A549 (cell line): ENCODE measurements at regions not wholly inside any gene's neighbourhood (a gene's known extent, or its start where the extent isn't known, plus 50 kb on each side); places are given as distances from the start of the nearest gene placed in this dataset.
A peak's percentile ranks its signal among the peaks of the same experiment; 100 is the strongest.

Experiments used
- ATAC-seq, 2 experiments: fragments of 200-7000 bp in 1 of 2; fragments of >200 bp in 1 of 2; cut with Nextera tagmentation in 1 of 2; cut with Tn5 transposase in 1 of 2; 3 replicates each; pipeline versions ENCODE4 v1.8.0 to v1.9.1; 2018 to 2020; ENCODE audit warnings: mild to moderate bottlenecking in 1 of 2, moderate library complexity in 1 of 2
- CTCF ChIA-PET: fragments of 300-600 bp; sonication (Branson Sonifier 250); formaldehyde crosslinking; extraction: SDS; loops from one replicate; lab custom pipeline; 2021; ENCODE audit warnings: antibody characterized with exemption, inconsistent platforms; lab: Yijun Ruan, JAX
- POLR2A ChIA-PET: fragments of 350-600 bp; formaldehyde crosslinking; extraction: SDS; loops from one replicate; lab custom pipeline; 2021; ENCODE audit warnings: antibody characterized with exemption, inconsistent platforms; lab: Yijun Ruan, JAX
- DNase-seq, 2 experiments: peaks; one replicate each; pipeline versions ENCODE4 v3.0.0 to v3.0.0-alpha.2; 2011 to 2016; ENCODE audit warnings: low read depth in 1 of 2, low spot score in 1 of 2
- FAIRE-seq: peaks from 2 replicates; lab custom pipeline; 2011; peaks lifted over from hg19 to GRCh38; lab: Jason Lieb, UNC
- H3K27ac ChIP-seq, 2 experiments: fragments of >200 bp; sonication (Bioruptor Twin); formaldehyde crosslinking; 3 replicates each; pipeline ENCODE4 v1.5.1; 2016 to 2017
- H3K4me1 ChIP-seq: fragments of >200 bp; sonication (Bioruptor Twin); formaldehyde crosslinking; 3 replicates; pipeline ENCODE4 v1.6.1; 2016
- H3K4me2 ChIP-seq: fragments of >200 bp; sonication (Bioruptor Twin); formaldehyde crosslinking; 3 replicates; pipeline ENCODE4 v1.6.1; 2016
- H3K4me3 ChIP-seq: fragments of >200 bp; sonication (Bioruptor Twin); formaldehyde crosslinking; 3 replicates; pipeline ENCODE4 v1.5.1; 2016
- H3K9me3 ChIP-seq: fragments of >200 bp; sonication (Bioruptor Twin); formaldehyde crosslinking; 3 replicates; pipeline ENCODE4 v1.6.1; 2016
- BHLHE40 ChIP-seq: IDR thresholded peaks from 2 replicates; pipeline ENCODE4 v1.6.1; 2012; ENCODE audit warnings: low read depth, low read length, inconsistent platforms
- CEBPB ChIP-seq, 2 experiments: fragments of >200 bp in 1 of 2; sonication (Bioruptor Twin) in 1 of 2; formaldehyde crosslinking in 1 of 2; IDR thresholded peaks; 2 replicates each; pipeline ENCODE4 v1.6.1; 2012 to 2016
- CHD4 ChIP-seq: fragments of 200-600 bp; sonication (generic); IDR thresholded peaks from 2 replicates; pipeline ENCODE4 v1.6.1; 2016; ENCODE audit warnings: antibody characterized with exemption, mild to moderate bottlenecking, borderline replicate concordance
- ESRRA ChIP-seq: fragments of 150-350 bp; IDR thresholded peaks from 2 replicates; pipeline ENCODE4 v1.6.1; 2014; ENCODE audit warnings: mild to moderate bottlenecking, low read length, borderline replicate concordance
- FOSL2 ChIP-seq, 2 experiments: fragments of 450-650 bp in 1 of 2; fragments of >200 bp in 1 of 2; sonication (Bioruptor Twin) in 1 of 2; formaldehyde crosslinking; IDR thresholded peaks; 2 replicates each; pipeline versions ENCODE4 v1.5.0 to v1.6.1; 2016 to 2020; ENCODE audit warnings: mild to moderate bottlenecking in 1 of 2, moderate library complexity in 1 of 2
- GATA3 ChIP-seq: IDR thresholded peaks from 2 replicates; pipeline ENCODE4 v1.6.1; 2012; ENCODE audit warnings: borderline replicate concordance
- JUNB ChIP-seq: fragments of >200 bp; sonication (Bioruptor Twin); formaldehyde crosslinking; IDR thresholded peaks from 2 replicates; pipeline ENCODE4 v1.6.1; 2016
- KDM1A ChIP-seq: fragments of 200-600 bp; sonication (generic); IDR thresholded peaks from 2 replicates; pipeline ENCODE4 v1.6.1; 2016; ENCODE audit warnings: low read depth, mild to moderate bottlenecking
- KDM5A ChIP-seq: fragments of 200-600 bp; sonication (generic); IDR thresholded peaks from 2 replicates; pipeline ENCODE4 v1.6.1; 2016; ENCODE audit warnings: antibody characterized with exemption, mild to moderate bottlenecking
- MAFK ChIP-seq: fragments of 450-650 bp; IDR thresholded peaks from 2 replicates; pipeline ENCODE4 v1.6.1; 2014; ENCODE audit not compliant: partially characterized antibody
- MAZ ChIP-seq: fragments of 150-350 bp; IDR thresholded peaks from 2 replicates; pipeline ENCODE4 v1.6.1; 2014; ENCODE audit warnings: antibody characterized with exemption, low read depth, low read length, borderline replicate concordance
- NPAS2 ChIP-seq: fragments of 250-450 bp; sonication (Bioruptor Pico); IDR thresholded peaks from 2 replicates; pipeline ENCODE4 v1.8.0; 2022; ENCODE audit warnings: mild to moderate bottlenecking, moderate library complexity, borderline replicate concordance
- POLR2AphosphoS2 ChIP-seq: conservative IDR thresholded peaks from 2 replicates; pipeline ENCODE4 v1.6.1; 2012; ENCODE audit warnings: low read length, improper control_type of control experiment, inconsistent platforms
- RARB ChIP-seq: fragments of 250-450 bp; sonication (Bioruptor Pico); IDR thresholded peaks from 2 replicates; pipeline ENCODE4 v1.8.0; 2021; ENCODE audit warnings: mild to moderate bottlenecking, moderate library complexity
- RCOR1 ChIP-seq: fragments of 150-350 bp; IDR thresholded peaks from 2 replicates; pipeline ENCODE4 v1.6.1; 2014; ENCODE audit warnings: antibody characterized with exemption, low read length, low read depth
- RNF2 ChIP-seq: fragments of 200-600 bp; sonication (generic); IDR thresholded peaks from 2 replicates; pipeline ENCODE4 v1.6.1; 2016; ENCODE audit warnings: low read depth, mild to moderate bottlenecking, antibody characterized with exemption, moderate library complexity, borderline replicate concordance
- SREBF2 ChIP-seq: fragments of 450-650 bp; IDR thresholded peaks from 2 replicates; pipeline ENCODE4 v1.6.1; 2014; ENCODE audit warnings: mild to moderate bottlenecking, moderate library complexity
- ZFP36 ChIP-seq: fragments of 450-650 bp; IDR thresholded peaks from 2 replicates; pipeline ENCODE4 v1.6.1; 2014; ENCODE audit warnings: borderline replicate concordance; ENCODE audit not compliant: partially characterized antibody
- ZSCAN20 ChIP-seq: fragments of 250-450 bp; sonication (Bioruptor Pico); IDR thresholded peaks from 2 replicates; pipeline ENCODE4 v1.8.0; 2022; ENCODE audit warnings: mild to moderate bottlenecking, moderate library complexity
- WGBS: methylation state at CpG from one replicate; pipeline ENCODE4 v1.1.6; 2017; ENCODE audit errors: missing lambda C conversion rate; 5-methylcytosine and 5-hydroxymethylcytosine counted together
- TF ChIP-seq, protein P1 (sequence below): fragments of 450-650 bp; IDR thresholded peaks from 2 replicates; pipeline ENCODE4 v1.6.1; 2014; ENCODE audit warnings: antibody characterized with exemption
- TF ChIP-seq, protein P2 (sequence below): fragments of >200 bp; sonication (Bioruptor Twin); formaldehyde crosslinking; IDR thresholded peaks from 2 replicates; pipeline ENCODE4 v1.6.1; 2016
- TF ChIP-seq, protein P3 (sequence below): fragments of >200 bp; sonication (Bioruptor Twin); formaldehyde crosslinking; IDR thresholded peaks from 3 replicates; pipeline ENCODE4 v1.5.1; 2016

DNA sequence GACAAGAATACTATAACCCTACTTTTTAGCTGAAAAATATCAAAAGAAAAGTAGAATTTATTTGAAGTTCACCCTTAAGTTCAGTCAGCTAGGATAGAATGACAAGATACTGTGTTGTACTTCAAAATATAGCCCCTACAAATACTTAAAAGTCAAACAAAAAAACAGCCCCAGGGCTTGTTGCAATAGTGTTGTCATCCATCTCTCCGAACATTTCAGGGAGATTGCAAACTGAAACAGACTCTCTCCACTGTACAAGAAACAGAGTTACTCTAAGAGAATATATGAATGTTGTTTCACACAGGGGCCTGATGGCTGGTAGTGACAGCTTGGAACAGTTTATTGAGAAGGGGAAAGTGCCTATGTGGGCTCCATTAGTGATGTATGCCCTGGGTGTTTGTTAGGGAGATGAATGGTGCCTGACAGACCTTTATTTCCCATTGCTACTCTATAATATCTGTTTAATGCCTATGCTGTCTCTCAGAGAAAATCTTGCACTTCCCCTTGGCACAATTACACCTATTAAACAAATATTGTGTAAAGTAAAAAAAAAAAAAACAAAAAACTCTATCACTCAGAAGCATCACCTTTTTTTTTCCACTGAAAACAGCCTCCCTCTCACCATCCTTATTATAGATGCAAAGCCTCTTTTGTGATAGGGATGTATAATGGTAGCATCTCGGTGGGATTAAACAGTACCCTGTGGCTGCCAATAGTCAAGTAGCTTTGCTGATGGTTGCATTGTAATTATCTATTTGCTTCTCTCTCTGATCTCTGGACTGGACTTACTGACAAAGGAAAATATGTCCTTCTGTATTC lies 506.3 kb upstream of the LUZP2 start:
- no peaks in the 10 kb centered on the region for H3K9me3 ChIP-seq
- ChIA-PET CTCF (interaction anchor here (0.6 kb wide), 1 partner anchor 287 kb away, joined by 3 read pairs; no protein-coding TSS in a partner anchor), POLR2A (no interaction called here)
- no peak overlapping the region for H3K27ac ChIP-seq
- 33% methylated on average over 2 of the region's 2 CpGs for WGBS
- FAIRE-seq, result no peak
- no peak for DNase-seq
- no peak for TF ChIP-seq BHLHE40
- TF ChIP-seq MAZ, result no peak
- TF ChIP-seq RARB (CRISPR knock-in tag), result no peak
- TF ChIP-seq KDM1A, result no peak
- TF ChIP-seq, protein P1, sequence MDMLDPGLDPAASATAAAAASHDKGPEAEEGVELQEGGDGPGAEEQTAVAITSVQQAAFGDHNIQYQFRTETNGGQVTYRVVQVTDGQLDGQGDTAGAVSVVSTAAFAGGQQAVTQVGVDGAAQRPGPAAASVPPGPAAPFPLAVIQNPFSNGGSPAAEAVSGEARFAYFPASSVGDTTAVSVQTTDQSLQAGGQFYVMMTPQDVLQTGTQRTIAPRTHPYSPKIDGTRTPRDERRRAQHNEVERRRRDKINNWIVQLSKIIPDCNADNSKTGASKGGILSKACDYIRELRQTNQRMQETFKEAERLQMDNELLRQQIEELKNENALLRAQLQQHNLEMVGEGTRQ, result no peak
- no peak for TF ChIP-seq ESRRA
- ATAC-seq, result no peak
- no peak overlapping the region for H3K4me3 ChIP-seq
- peaks cover 18% of the 10 kb centered on the region; the same call in 2 of the 3 replicates for H3K4me1 ChIP-seq
- H3K4me2 ChIP-seq, result 0 out of 3 replicates have a peak overlapping the region, but pooled peaks have one; percentile 13

DNA sequence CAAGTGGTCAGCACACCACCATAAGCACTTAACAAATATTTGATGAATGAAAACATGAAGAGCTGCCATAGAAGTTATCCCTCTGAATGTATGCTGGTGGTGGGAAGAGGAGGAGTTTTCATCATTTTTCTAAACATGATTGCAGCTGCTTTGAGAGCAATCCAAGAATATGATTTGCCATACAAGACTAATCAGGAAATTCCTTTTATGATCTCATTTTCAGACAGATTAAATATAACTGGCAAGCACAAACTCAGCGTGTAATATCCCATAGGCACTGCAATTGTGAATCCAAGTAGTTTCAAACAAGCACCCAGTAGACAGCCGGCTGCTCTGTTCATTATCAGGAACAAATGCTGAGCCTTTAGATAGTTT lies 505.7 kb upstream of the LUZP2 start:
- FAIRE-seq (no peak), DNase-seq (no peak), ATAC-seq (no peak)
- WGBS, result 47% methylated on average over 2 of the region's 2 CpGs
- no peak overlapping the region for H3K4me3 ChIP-seq
- H3K4me2 ChIP-seq, result no peak overlapping the region
- no peaks in the 10 kb centered on the region for H3K9me3 ChIP-seq
- no peak overlapping the region for H3K27ac ChIP-seq
- TF ChIP-seq CEBPB (IDR thresholded peaks at IDR 0.05), result no peak
- TF ChIP-seq, protein P2, sequence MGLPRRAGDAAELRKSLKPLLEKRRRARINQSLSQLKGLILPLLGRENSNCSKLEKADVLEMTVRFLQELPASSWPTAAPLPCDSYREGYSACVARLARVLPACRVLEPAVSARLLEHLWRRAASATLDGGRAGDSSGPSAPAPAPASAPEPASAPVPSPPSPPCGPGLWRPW, result no peak
- no peak for TF ChIP-seq POLR2AphosphoS2
- no peak for TF ChIP-seq ZFP36
- TF ChIP-seq RCOR1, result no peak
- no peak for TF ChIP-seq MAFK
- no peak for TF ChIP-seq NPAS2 (CRISPR knock-in tag)
- TF ChIP-seq ZSCAN20 (CRISPR knock-in tag), result no peak
- no peak for TF ChIP-seq GATA3
- no peak for TF ChIP-seq FOSL2 (IDR thresholded peaks at IDR 0.05)
- no peak for TF ChIP-seq FOSL2 (CRISPR knock-in tag; IDR thresholded peaks at IDR 0.05)
- TF ChIP-seq KDM5A, result no peak
- TF ChIP-seq, protein P3, sequence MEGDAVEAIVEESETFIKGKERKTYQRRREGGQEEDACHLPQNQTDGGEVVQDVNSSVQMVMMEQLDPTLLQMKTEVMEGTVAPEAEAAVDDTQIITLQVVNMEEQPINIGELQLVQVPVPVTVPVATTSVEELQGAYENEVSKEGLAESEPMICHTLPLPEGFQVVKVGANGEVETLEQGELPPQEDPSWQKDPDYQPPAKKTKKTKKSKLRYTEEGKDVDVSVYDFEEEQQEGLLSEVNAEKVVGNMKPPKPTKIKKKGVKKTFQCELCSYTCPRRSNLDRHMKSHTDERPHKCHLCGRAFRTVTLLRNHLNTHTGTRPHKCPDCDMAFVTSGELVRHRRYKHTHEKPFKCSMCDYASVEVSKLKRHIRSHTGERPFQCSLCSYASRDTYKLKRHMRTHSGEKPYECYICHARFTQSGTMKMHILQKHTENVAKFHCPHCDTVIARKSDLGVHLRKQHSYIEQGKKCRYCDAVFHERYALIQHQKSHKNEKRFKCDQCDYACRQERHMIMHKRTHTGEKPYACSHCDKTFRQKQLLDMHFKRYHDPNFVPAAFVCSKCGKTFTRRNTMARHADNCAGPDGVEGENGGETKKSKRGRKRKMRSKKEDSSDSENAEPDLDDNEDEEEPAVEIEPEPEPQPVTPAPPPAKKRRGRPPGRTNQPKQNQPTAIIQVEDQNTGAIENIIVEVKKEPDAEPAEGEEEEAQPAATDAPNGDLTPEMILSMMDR, result no peak
- TF ChIP-seq, protein P1, result no peak
- TF ChIP-seq RNF2, result no peak
- TF ChIP-seq SREBF2, result no peak
- TF ChIP-seq CHD4, result no peak
- TF ChIP-seq JUNB, result no peak
- H3K4me1 ChIP-seq, result peaks cover 18% of the 10 kb centered on the region; the same call in 2 of the 3 replicates
- CTCF ChIA-PET, result no interaction called here
- POLR2A ChIA-PET, result no interaction called here
